BE2C (cell line): ENCODE measurements at regions not wholly inside any gene's neighbourhood (a gene's known extent, or its start where the extent isn't known, plus 50 kb on each side); places are given as distances from the start of the nearest gene placed in this dataset.

ENCODE experiments used
- DNase-seq: peaks from one replicate; pipeline ENCODE4 v3.0.0-alpha.2; 2020
- H3K27me3 ChIP-seq: fragments of 250-450 bp; sonication (Bioruptor Pico); 2 replicates; pipeline ENCODE4 v1.5.1; 2020; ENCODE audit warnings: mild to moderate bottlenecking
- H3K36me3 ChIP-seq: fragments of 250-450 bp; sonication (Bioruptor Pico); 2 replicates; pipeline ENCODE4 v1.5.1; 2020; ENCODE audit warnings: mild to moderate bottlenecking
- H3K4me1 ChIP-seq: fragments of 250-450 bp; sonication (Bioruptor Pico); 2 replicates; pipeline ENCODE4 v1.5.1; 2020
- H3K4me3 ChIP-seq: 2 replicates; pipeline ENCODE4 v1.5.1; 2011; ENCODE audit warnings: low read depth, low read length
- H3K9me3 ChIP-seq: fragments of 250-450 bp; sonication (Bioruptor Pico); 2 replicates; pipeline ENCODE4 v1.5.1; 2020
- TF ChIP-seq, protein P1 (sequence below): IDR thresholded peaks from 2 replicates; pipeline ENCODE4 v1.5.1; 2012; ENCODE audit warnings: mild to moderate bottlenecking, low read depth, low read length

DNA sequence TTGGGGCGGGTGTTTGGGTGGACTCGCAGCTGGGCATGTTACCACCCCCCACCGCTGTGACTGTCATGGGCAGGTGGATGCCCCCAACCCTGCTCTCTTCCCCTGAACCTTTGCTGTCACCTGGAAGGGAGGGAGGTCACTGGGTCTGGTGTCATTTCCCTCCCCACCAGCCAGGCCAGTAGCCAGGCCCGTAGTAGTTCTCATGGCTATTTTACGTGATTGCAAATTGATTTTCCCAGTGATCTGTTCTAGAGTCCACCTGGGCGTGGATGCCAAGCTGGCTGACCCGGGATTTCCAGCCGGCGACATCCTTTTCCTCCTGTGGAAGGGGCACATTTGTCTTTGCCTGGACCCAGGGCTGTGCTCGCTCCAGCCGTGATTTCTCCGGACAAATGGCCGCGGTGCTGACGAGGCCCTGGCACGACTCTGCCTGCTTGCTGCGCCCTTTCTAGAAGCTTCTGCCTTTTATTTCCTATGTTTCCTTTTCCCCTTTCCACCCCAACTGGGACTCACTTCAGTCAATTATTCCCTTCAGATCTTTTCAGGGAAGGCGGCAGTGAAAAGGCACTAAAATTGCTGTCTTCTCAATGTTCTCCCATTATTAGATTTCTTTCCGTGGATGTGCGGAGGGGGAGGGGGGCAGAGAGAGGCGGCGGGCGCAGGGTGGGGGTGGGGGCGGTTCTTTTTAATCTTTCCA is 226.9 kb upstream of the CIBAR2 start:
- Histone ChIP-seq H3K4me1 (peaks cover 15% of the 10 kb centered on the region), H3K9me3 (no peaks in the 10 kb centered on the region), H3K4me3 (no peak overlapping the region), H3K36me3 (no peaks in the 10 kb centered on the region), H3K27me3 (no peaks in the 10 kb centered on the region)
- TF ChIP-seq, protein P1, sequence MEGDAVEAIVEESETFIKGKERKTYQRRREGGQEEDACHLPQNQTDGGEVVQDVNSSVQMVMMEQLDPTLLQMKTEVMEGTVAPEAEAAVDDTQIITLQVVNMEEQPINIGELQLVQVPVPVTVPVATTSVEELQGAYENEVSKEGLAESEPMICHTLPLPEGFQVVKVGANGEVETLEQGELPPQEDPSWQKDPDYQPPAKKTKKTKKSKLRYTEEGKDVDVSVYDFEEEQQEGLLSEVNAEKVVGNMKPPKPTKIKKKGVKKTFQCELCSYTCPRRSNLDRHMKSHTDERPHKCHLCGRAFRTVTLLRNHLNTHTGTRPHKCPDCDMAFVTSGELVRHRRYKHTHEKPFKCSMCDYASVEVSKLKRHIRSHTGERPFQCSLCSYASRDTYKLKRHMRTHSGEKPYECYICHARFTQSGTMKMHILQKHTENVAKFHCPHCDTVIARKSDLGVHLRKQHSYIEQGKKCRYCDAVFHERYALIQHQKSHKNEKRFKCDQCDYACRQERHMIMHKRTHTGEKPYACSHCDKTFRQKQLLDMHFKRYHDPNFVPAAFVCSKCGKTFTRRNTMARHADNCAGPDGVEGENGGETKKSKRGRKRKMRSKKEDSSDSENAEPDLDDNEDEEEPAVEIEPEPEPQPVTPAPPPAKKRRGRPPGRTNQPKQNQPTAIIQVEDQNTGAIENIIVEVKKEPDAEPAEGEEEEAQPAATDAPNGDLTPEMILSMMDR = no peak
- no peak for DNase-seq

DNA sequence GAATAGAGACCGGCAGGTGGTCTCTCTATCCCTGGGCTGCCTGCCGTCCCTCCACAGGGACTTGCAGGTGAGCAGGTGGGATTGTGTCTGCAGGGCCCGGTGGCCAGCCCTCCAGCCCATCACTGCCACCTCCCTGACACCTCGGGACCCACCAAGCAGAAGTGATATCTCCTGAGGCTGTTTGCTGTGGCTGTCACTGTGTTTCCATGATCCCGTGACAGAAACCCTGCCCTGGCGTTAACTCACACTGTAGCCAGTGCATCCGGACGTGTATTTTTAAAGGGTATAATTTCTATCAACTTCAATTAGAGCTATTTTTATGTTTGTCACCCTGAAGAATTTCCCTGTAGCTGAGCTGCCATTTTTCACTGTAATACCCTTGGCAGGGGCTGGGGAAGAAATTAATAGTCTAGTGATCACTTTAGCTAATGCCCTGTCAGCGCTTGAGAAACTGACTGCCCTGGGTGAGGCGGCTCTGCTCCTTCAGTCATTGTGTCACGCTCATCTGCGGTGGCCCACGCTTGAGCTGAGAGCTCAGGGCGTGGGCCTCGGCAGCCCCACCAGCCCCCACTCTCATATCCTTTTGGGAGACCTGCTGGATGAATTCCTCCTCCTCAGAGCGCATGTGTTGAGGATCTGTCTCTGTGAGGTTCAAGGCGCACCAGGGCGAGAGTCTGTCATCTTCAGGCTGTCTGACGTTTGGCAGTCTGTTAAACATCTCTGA is 229.9 kb upstream of the CIBAR2 start:
- H3K27me3 ChIP-seq = no peaks in the 10 kb centered on the region
- H3K4me1 ChIP-seq = peaks cover 3% of the 10 kb centered on the region; the same call in 1 of the 2 replicates
- DNase-seq = no peak
- H3K4me3 ChIP-seq = no peak overlapping the region
- TF ChIP-seq, protein P1 = no peak
- H3K36me3 ChIP-seq = no peaks in the 10 kb centered on the region
- no peaks in the 10 kb centered on the region for H3K9me3 ChIP-seq

DNA sequence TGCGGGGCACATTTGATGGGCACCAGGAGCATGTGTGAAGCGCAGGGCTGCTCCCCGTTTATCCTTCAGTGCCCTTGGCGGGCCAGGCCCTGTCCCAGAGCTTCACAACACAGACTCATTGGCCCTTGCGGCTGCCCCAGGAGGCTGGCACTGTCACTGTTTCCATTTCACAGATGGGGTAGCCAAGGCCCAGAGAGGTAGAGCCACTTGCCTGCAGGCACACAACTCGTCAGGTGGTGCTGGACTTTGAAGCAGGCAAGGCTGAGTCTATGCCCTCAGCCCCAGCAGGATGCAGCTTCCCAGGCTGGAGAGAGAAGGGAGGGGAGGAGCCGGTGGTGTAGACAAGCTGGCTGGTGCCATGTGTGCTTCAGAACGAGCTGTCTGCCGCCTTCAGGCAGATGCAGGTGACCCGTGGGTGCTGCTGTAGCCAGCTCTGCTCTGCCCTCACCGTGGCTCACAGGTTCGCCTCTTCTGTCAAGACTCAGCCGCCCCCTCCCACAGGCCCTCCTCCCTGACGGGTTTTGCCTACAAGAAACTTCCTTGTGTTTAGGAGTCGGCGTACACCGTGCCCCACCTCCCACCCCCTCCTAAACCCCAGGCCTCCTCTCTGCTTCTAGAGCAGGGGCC is 232.3 kb upstream of the CIBAR2 start:
- DNase-seq = no peak
- Histone ChIP-seq H3K36me3 (no peaks in the 10 kb centered on the region), H3K9me3 (no peaks in the 10 kb centered on the region), H3K27me3 (no peaks in the 10 kb centered on the region), H3K4me3 (no peak overlapping the region), H3K4me1 (peaks cover 19% of the 10 kb centered on the region)
- TF ChIP-seq, protein P1 = no peak

DNA sequence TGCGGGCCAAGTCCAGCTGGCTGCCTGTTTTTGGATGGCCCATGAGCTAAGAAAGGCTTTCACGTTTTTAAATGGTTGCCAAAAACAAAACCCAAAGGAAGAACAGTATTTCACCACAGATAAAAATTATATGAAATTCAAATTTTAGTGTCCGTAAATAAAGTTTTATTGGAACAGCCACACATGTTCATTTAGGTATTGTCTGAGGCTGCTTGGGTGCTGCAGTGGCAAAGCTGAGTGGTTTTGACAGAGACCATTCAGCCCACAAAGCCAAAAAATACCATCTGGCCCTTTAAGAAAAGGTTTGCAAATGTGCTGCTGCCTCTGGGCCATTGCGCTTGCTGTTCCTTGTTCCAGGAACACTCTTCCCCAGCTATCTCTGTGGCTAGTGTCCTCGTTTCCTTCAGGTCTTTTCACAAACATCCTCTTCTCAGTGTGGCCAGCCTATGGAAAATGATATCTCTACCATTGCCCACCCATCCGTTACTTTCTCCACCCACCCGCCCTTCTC is 232.9 kb upstream of the CIBAR2 start:
- Histone ChIP-seq H3K36me3 (no peaks in the 10 kb centered on the region), H3K9me3 (no peaks in the 10 kb centered on the region), H3K4me3 (no peak overlapping the region), H3K4me1 (peaks cover 24% of the 10 kb centered on the region), H3K27me3 (no peaks in the 10 kb centered on the region)
- TF ChIP-seq, protein P1 = no peak
- DNase-seq = no peak

DNA sequence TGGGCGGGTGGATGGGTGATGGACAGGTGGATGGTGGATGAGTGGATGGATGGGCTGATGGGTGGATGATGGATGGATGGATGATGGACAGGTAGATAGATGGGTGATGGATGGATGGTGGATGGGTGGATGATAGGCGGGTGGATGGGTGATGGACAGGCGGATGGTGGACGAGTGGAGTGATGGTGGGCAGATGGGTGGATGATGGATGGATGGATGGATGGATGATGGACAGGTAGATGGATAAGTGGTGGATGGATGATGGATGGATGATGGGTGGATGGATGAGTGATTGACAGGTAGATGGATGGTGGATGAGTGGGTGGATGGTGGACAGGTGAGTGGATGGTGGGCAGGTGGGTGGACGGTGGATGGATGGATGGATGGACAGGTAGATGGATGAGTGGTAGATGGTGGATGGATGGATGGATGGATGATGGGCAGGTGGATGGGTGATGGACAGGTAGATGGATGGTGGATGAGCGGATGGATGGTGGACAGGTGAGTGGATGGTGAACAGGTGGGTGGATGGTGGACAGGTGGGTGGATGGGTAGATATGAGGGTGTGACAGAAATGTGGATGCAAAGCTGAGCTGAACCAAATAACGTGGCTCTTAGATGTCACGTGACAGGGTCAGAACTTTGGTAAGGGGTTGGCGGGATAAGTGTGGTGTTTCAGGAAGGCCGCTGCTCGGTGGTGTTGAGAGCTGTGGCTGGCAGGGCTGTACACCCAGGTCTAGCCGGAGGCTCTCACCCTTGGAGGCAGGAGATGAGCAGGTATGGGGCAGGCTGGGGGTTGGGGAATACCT is 234.3 kb upstream of the CIBAR2 start:
- no peaks in the 10 kb centered on the region for H3K36me3 ChIP-seq
- DNase-seq = no peak
- TF ChIP-seq, protein P1 = no peak
- H3K9me3 ChIP-seq = no peaks in the 10 kb centered on the region
- no peaks in the 10 kb centered on the region for H3K27me3 ChIP-seq
- H3K4me1 ChIP-seq = peaks cover 35% of the 10 kb centered on the region
- no peak overlapping the region for H3K4me3 ChIP-seq
